ENCODE measurements at regions not wholly inside any gene's neighbourhood (a gene's known extent, or its start where the extent isn't known, plus 50 kb on each side); places are given as distances from the start of the nearest gene placed in this dataset.

- TF ChIP-seq, protein P1, sequence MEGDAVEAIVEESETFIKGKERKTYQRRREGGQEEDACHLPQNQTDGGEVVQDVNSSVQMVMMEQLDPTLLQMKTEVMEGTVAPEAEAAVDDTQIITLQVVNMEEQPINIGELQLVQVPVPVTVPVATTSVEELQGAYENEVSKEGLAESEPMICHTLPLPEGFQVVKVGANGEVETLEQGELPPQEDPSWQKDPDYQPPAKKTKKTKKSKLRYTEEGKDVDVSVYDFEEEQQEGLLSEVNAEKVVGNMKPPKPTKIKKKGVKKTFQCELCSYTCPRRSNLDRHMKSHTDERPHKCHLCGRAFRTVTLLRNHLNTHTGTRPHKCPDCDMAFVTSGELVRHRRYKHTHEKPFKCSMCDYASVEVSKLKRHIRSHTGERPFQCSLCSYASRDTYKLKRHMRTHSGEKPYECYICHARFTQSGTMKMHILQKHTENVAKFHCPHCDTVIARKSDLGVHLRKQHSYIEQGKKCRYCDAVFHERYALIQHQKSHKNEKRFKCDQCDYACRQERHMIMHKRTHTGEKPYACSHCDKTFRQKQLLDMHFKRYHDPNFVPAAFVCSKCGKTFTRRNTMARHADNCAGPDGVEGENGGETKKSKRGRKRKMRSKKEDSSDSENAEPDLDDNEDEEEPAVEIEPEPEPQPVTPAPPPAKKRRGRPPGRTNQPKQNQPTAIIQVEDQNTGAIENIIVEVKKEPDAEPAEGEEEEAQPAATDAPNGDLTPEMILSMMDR (IDR thresholded peaks at IDR 0.05): peak; percentile 90 to 95 (median 91)
- no peak for TF ChIP-seq POLR2A (IDR thresholded peaks at IDR 0.05)
Observed at GRCh38 chr18:42298759-42299675, 344.0 kb downstream of the PIK3C3 start.
